GM19467 (cell line): ENCODE measurements at regions not wholly inside any gene's neighbourhood (a gene's known extent, or its start where the extent isn't known, plus 50 kb on each side); places are given as distances from the start of the nearest gene placed in this dataset.

Experiments
- ATAC-seq: cut with Tn5 transposase; IDR thresholded peaks from one replicate; pipeline ENCODE4 v1.9.1; 2021; ENCODE audit warnings: mild to moderate bottlenecking, moderate library complexity; ENCODE audit not compliant: unreplicated experiment

GRCh38 chr5:112625246-112625645 is 112.4 kb upstream of the APC start:
- ATAC-seq, result no peak

GRCh38 chr5:112625689-112626438 is 111.8 kb upstream of the APC start:
- ATAC-seq, result no peak

- no peak for ATAC-seq
These were observed 111.0 kb upstream of the APC start for GRCh38 chr5:112626715-112627114.

- ATAC-seq, result no peak
These were observed 109.3 kb upstream of the APC start for GRCh38 chr5:112628214-112628980.

GRCh38 chr5:112630246-112631009 is 107.3 kb upstream of the APC start:
- ATAC-seq, result no peak

- no peak for ATAC-seq
These were observed 103.5 kb upstream of the APC start for GRCh38 chr5:112634166-112634565.

- ATAC-seq, result no peak
These were observed 102.9 kb upstream of the APC start for GRCh38 chr5:112634796-112635195.

DNA sequence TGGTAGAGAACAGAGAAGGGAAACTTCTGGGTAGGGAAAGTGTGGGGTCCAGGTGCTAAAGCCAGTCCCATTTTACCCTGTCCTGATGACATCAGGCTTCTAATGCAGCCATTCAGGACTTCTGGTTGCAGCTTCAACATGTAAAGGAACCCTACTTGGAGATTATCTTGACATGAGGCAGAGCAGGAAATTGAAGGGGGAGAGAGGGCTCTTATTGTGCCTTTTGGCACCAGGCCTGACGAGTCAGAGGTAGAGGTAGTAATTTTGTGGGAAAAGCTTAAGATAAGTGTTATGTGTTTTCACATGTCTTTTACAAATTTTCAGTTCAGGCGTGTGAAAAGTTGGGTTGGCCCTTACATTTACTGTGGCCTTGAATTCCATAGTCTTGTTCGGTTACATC is 102.4 kb upstream of the APC start:
- ATAC-seq, result no peak

GRCh38 chr5:112635771-112636731 is 101.6 kb upstream of the APC start:
- no peak for ATAC-seq

DNA sequence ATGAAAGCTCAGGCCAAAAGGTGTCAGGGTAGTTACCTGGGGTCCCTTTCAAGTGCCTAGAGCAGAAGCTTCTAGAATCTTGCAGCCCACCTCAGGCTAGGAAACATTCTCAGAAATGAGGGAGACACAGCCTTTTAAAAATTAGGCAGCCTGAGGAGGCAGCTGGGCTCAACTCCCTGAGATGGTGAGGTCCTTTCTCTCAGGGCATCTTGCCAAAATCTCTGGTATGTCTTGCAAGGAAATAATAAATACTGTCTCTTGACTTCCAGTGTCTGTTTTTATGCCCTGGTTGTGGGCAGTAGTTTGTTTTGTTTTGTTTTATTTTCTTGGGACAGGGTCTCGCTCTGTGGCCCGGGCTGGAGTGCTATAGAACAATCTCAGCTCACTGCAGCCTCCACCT is 100.9 kb upstream of the APC start:
- no peak for ATAC-seq

- no peak for ATAC-seq
These were observed 100.3 kb upstream of the APC start for GRCh38 chr5:112637343-112637742.

DNA sequence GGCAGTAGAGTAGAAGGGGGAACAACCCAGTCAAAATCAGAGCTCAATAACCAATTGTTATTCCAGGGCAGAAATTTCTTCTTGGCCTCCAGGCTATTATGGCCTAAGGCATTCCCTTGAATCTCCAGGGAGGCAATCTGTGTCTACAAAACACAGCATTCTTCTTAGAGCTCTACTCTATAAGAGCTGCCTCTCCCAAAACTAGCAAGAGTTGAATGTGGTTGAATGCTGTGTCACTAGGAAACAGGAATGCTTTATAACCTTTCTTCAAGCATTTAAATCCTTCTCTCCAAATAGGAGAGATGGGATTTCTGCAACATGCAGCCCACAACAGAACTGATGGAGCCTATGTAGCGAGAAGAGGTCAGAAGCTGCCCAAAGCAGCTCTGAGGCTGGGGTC is 97.1 kb upstream of the APC start:
- no peak for ATAC-seq

DNA sequence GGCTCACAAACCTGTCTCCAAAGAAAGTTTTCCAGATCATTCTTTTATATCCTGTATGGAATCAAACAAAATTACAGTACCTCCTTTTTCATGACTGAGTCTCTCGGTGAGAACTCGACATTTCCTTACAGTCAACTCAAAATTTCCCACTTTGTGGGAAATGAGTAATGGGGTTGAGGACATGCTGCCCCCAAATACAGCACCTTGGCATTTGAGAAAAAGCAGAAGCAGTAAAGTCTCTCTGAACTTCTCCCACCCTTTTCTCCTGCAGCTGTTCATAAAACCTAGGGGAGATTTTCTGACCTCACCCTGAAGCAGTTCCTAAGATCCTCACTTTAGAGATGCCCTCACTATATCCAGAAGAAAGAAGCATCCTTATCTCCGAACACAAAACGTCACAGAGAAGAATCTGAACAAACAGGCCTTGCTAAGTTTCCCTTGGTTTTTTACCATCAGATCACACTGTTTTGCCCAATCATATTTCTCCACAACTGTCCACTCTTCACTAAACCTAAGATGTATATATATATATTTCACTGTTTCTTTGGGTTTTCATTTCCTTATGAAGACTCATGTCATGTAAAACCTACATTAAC is 96.1 kb upstream of the APC start:
- no peak for ATAC-seq

- ATAC-seq, result no peak
These were observed 94.8 kb upstream of the APC start for GRCh38 chr5:112642885-112643284.

DNA sequence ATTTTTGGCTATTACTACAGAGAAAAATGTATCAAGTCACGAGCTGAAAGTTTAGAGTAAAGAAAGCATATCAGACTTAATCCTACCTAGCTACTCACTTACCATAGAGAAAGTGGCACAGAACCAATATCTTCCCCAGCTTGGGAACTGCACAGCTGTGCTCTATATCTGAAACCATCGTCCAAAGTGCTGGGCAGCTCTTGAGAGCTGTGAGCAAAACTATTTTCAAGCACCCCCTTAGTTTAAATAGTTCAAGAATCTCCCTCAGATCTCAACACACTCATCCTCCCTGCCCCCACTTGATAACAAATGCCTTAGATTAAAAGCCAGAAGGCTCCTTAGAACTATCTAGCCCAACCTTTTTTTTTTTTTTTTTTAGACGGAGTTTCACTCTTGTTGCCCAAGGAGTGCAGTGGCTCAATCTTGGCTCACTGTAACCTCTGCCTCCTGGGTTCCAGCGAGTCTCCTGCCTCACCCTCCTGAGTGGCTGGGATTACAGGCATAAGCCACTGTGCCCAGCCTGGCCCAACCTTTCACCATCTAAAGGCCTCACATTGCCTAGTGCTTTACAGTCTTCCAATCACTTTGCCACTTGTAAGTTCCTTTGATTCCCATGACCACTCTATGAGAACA is 94.2 kb upstream of the APC start:
- no peak for ATAC-seq

GRCh38 chr5:112646139-112646936 is 91.3 kb upstream of the APC start:
- ATAC-seq, result no peak

GRCh38 chr5:112647428-112647827 is 90.3 kb upstream of the APC start:
- ATAC-seq, result no peak

- no peak for ATAC-seq
These were observed 89.4 kb upstream of the APC start for GRCh38 chr5:112648264-112648663.

DNA sequence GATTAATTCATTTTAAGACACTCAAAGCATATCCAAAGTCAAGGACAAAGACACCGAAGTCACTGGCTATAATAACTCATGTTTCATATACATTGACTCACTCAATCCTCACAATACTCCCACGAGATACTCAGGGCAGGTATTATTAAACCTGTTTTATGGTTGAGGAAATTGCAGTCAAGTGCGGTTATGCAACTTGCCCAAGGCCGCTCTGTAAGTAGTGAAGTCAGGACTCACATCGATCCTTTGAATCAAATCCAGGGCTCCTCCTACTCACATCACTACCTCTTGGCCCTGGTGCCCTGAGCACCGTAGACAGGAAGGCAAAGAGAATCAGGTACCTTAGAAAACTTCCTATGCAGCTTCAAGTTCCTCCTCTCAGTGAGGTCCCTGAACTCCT is 87.8 kb upstream of the APC start:
- ATAC-seq, result no peak
